Jurkat, Clone E6-1 (cell line): ENCODE measurements at regions not wholly inside any gene's neighbourhood (a gene's known extent, or its start where the extent isn't known, plus 50 kb on each side); places are given as distances from the start of the nearest gene placed in this dataset.
"Not testable (repeated sequence)": the region's sequence is repeated elsewhere in the genome, so short reads cannot be mapped to it uniquely, and the experiment has no call there.

Source experiments
- DNase-seq: peaks from one replicate; pipeline ENCODE4 v3.0.0-alpha.2; 2011; ENCODE audit warnings: low read depth, low spot score
- H3K4me3 ChIP-seq: 2 replicates; pipeline ENCODE4 v1.5.1; 2011; ENCODE audit warnings: mild to moderate bottlenecking, low read length, control low read depth, moderate library complexity

- DNase-seq: no peak
- no peak overlapping the region for H3K4me3 ChIP-seq
Observed at GRCh38 chr17:34478244-34478643, 101.1 kb upstream of the TMEM132E start.

GRCh38 chr17:34475296-34475695, 104.1 kb upstream of the TMEM132E start:
- no peak for DNase-seq

GRCh38 chr17:34474706-34475105, 104.7 kb upstream of the TMEM132E start:
- DNase-seq: no peak
- H3K4me3 ChIP-seq: no peak overlapping the region

More at GRCh38 chr17:34475296-34475695, 104.1 kb upstream of the TMEM132E start:
- no peak overlapping the region for H3K4me3 ChIP-seq

- no peak overlapping the region for H3K4me3 ChIP-seq
- no peak for DNase-seq
Observed at GRCh38 chr17:34472363-34472762, 107.0 kb upstream of the TMEM132E start.

GRCh38 chr17:34471278-34471677, 108.1 kb upstream of the TMEM132E start:
- H3K4me3 ChIP-seq, DNase-seq: not testable (repeated sequence)

GRCh38 chr17:34465789-34466188, 102.8 kb upstream of the CCL1 start:
- no peak for DNase-seq

GRCh38 chr17:34464812-34465211, 101.8 kb upstream of the CCL1 start:
- DNase-seq: peak; percentile 37
- H3K4me3 ChIP-seq: no peak overlapping the region

More at GRCh38 chr17:34465789-34466188, 102.8 kb upstream of the CCL1 start:
- H3K4me3 ChIP-seq: no peak overlapping the region

- no peak for DNase-seq
Observed at GRCh38 chr17:34458266-34458665, 95.2 kb upstream of the CCL1 start.

GRCh38 chr17:34456121-34456520, 93.1 kb upstream of the CCL1 start:
- H3K4me3 ChIP-seq: no peak overlapping the region
- DNase-seq: peak; percentile 91

More at GRCh38 chr17:34458266-34458665, 95.2 kb upstream of the CCL1 start:
- H3K4me3 ChIP-seq: no peak overlapping the region

- no peak for DNase-seq
- no peak overlapping the region for H3K4me3 ChIP-seq
Observed at GRCh38 chr17:34452769-34453168, 89.7 kb upstream of the CCL1 start.

- DNase-seq: no peak
- no peak overlapping the region for H3K4me3 ChIP-seq
Observed at GRCh38 chr17:34451313-34451712, 88.3 kb upstream of the CCL1 start.

GRCh38 chr17:34447406-34447805, 84.4 kb upstream of the CCL1 start:
- H3K4me3 ChIP-seq: no peak overlapping the region
- DNase-seq: no peak

GRCh38 chr17:34445101-34445500, 82.1 kb upstream of the CCL1 start:
- DNase-seq: no peak
- no peak overlapping the region for H3K4me3 ChIP-seq

- H3K4me3 ChIP-seq: no peak overlapping the region
- DNase-seq: no peak
Observed at GRCh38 chr17:34443619-34444469, 80.8 kb upstream of the CCL1 start.

- H3K4me3 ChIP-seq: no peak overlapping the region
- no peak for DNase-seq
Observed at GRCh38 chr17:34442387-34443111, 79.5 kb upstream of the CCL1 start.

- no peak for DNase-seq
- H3K4me3 ChIP-seq: no peak overlapping the region
Observed at GRCh38 chr17:34437188-34437587, 74.2 kb upstream of the CCL1 start.

- H3K4me3 ChIP-seq: no peak overlapping the region
- DNase-seq: no peak
Observed at GRCh38 chr17:34436607-34437006, 73.6 kb upstream of the CCL1 start.

GRCh38 chr17:34435182-34435928, 72.3 kb upstream of the CCL1 start:
- no peak for DNase-seq
- H3K4me3 ChIP-seq: no peak overlapping the region

GRCh38 chr17:34434052-34434451, 71.0 kb upstream of the CCL1 start:
- no peak overlapping the region for H3K4me3 ChIP-seq
- DNase-seq: no peak
